GM23338 (cell line): ENCODE measurements at regions not wholly inside any gene's neighbourhood (a gene's known extent, or its start where the extent isn't known, plus 50 kb on each side); places are given as distances from the start of the nearest gene placed in this dataset.

Experiments used
- ATAC-seq: fragments of 200-7000 bp; cut with Tn5 transposase; 3 replicates; pipeline ENCODE4 v1.9.1; 2020
- DNase-seq: peaks from one replicate; pipeline ENCODE4 v3.0.0-alpha.2; 2015; ENCODE audit warnings: low spot score
- H2AFZ ChIP-seq: fragments of 200-600 bp; sonication (generic); 2 replicates; pipeline ENCODE4 v1.8.0; 2016; ENCODE audit warnings: antibody characterized with exemption, mild to moderate bottlenecking, moderate library complexity
- H3F3A ChIP-seq: fragments of 200-600 bp; sonication (generic); replicated peaks from 2 replicates; pipeline ENCODE4 v1.8.0; 2017; ENCODE audit warnings: antibody characterized with exemption, mixed run types, low read depth
- H3K27ac ChIP-seq: fragments of 200-600 bp; sonication (generic); 2 replicates; pipeline ENCODE4 v1.6.1; 2016; ENCODE audit warnings: low read depth
- H3K27me3 ChIP-seq: fragments of 200-600 bp; sonication (generic); 2 replicates; pipeline ENCODE4 v1.8.0; 2016; ENCODE audit warnings: mild to moderate bottlenecking, mixed run types, moderate library complexity; ENCODE audit not compliant: insufficient read depth
- H3K36me3 ChIP-seq: fragments of 200-600 bp; sonication (generic); 2 replicates; pipeline ENCODE4 v1.8.0; 2016; ENCODE audit warnings: mild to moderate bottlenecking; ENCODE audit not compliant: insufficient read depth
- H3K4me1 ChIP-seq: fragments of 200-600 bp; sonication (generic); 2 replicates; pipeline ENCODE4 v1.8.0; 2016; ENCODE audit warnings: mild to moderate bottlenecking, moderate library complexity; ENCODE audit not compliant: insufficient read depth
- H3K4me2 ChIP-seq: fragments of 200-600 bp; sonication (generic); 2 replicates; pipeline ENCODE4 v1.7.1; 2017; ENCODE audit warnings: mixed run types
- H3K4me3 ChIP-seq: fragments of 200-600 bp; sonication (generic); 2 replicates; pipeline ENCODE4 v1.6.1; 2016; ENCODE audit warnings: mixed run types
- H3K79me2 ChIP-seq: fragments of 200-600 bp; sonication (generic); replicated peaks from 2 replicates; pipeline ENCODE4 v1.8.0; 2017; ENCODE audit warnings: mild to moderate bottlenecking; ENCODE audit not compliant: insufficient read depth
- H3K9me2 ChIP-seq: fragments of 200-600 bp; sonication (generic); 2 replicates; pipeline ENCODE4 v1.8.0; 2017; ENCODE audit not compliant: insufficient read depth
- H4K20me1 ChIP-seq: fragments of 200-600 bp; sonication (generic); replicated peaks from 2 replicates; pipeline ENCODE4 v1.8.0; 2017; ENCODE audit warnings: mild to moderate bottlenecking; ENCODE audit not compliant: insufficient read depth
- H3K27ac Mint-ChIP-seq: 2 replicates; pipeline ENCODE4 v1.8.0; 2020; ENCODE audit warnings: inconsistent platforms, mild to moderate bottlenecking, moderate library complexity, mixed read lengths
- H3K27me3 Mint-ChIP-seq: 3 replicates; pipeline ENCODE4 v1.8.0; 2022; ENCODE audit warnings: low read depth, mild to moderate bottlenecking, moderate library complexity, mixed read lengths, inconsistent platforms; ENCODE audit not compliant: insufficient read depth, poor library complexity
- H3K36me3 Mint-ChIP-seq: 3 replicates; pipeline ENCODE4 v1.8.0; 2021; ENCODE audit warnings: low read depth, mild to moderate bottlenecking, inconsistent platforms, moderate library complexity, mixed read lengths
- H3K4me1 Mint-ChIP-seq: 3 replicates; pipeline ENCODE4 v1.8.0; 2020; ENCODE audit warnings: mild to moderate bottlenecking, inconsistent platforms, mixed read lengths
- H3K4me3 Mint-ChIP-seq: 3 replicates; pipeline ENCODE4 v1.8.0; 2021; ENCODE audit warnings: moderate library complexity, mild to moderate bottlenecking, inconsistent platforms, mixed read lengths
- H3K9me3 Mint-ChIP-seq: 3 replicates; pipeline ENCODE4 v1.8.0; 2020; ENCODE audit warnings: moderate library complexity, mild to moderate bottlenecking, inconsistent platforms, mixed read lengths
- CTCF ChIP-seq, 2 experiments: fragments of 200-600 bp in 1 of 2; sonication (generic) in 1 of 2; conservative IDR thresholded peaks; 2 replicates each; pipeline versions ENCODE4 v1.5.1 to v1.6.1; 2016 to 2017; ENCODE audit warnings: antibody characterized with exemption in 2 of 2, low read depth in 2 of 2, mild to moderate bottlenecking in 2 of 2, moderate library complexity in 1 of 2
- ETS1 ChIP-seq: IDR thresholded peaks from 2 replicates; pipeline ENCODE4 v1.6.1; 2016; ENCODE audit warnings: antibody characterized with exemption
- EZH2 ChIP-seq: fragments of 200-600 bp; sonication (generic); IDR thresholded peaks from one replicate; pipeline ENCODE4 v1.8.0; 2017; ENCODE audit warnings: antibody characterized with exemption, mild to moderate bottlenecking, low read depth; ENCODE audit not compliant: unreplicated experiment
- POLR2AphosphoS5 ChIP-seq: IDR thresholded peaks from 2 replicates; pipeline ENCODE4 v1.6.1; 2016; ENCODE audit warnings: antibody characterized with exemption, low read depth
- REST ChIP-seq: IDR thresholded peaks from one replicate; pipeline ENCODE4 v1.6.1; 2018; ENCODE audit warnings: antibody characterized with exemption; ENCODE audit not compliant: unreplicated experiment
- ZNF331 ChIP-seq: fragments of 250-450 bp; sonication (Bioruptor Pico); IDR thresholded peaks from 2 replicates; pipeline ENCODE4 v1.5.0; 2020; ENCODE audit warnings: low read depth, mild to moderate bottlenecking, moderate library complexity

- H3K36me3 ChIP-seq: no peaks in the 10 kb centered on the region
- H3K9me2 ChIP-seq: peaks cover 8% of the 10 kb centered on the region; the same call in 1 of the 2 replicates
- no peak for TF ChIP-seq POLR2AphosphoS5
- no peak for TF ChIP-seq ZNF331
- TF ChIP-seq REST: no peak
- no peak for TF ChIP-seq EZH2
- TF ChIP-seq CTCF (conservative IDR thresholded peaks at IDR 0.05; ENCODE audit: low read depth in 2 of 2): no peak
- TF ChIP-seq ETS1: no peak
- H2AFZ ChIP-seq: no peak overlapping the region
- Mint-ChIP-seq H3K36me3 (peaks cover 6% of the 10 kb centered on the region; the same call in 2 of the 3 replicates), H3K9me3 (no peaks in the 10 kb centered on the region; the same call in 2 of the 3 replicates), H3K27ac (no peak overlapping the region), H3K4me1 (peaks cover 26% of the 10 kb centered on the region), H3K27me3 (peaks cover 16% of the 10 kb centered on the region), H3K4me3 (no peak overlapping the region; the same call in 2 of the 3 replicates)
- peak overlapping the region; percentile 38; the same call in 1 of the 2 replicates for H3K4me2 ChIP-seq
- H3K4me1 ChIP-seq: peaks cover 24% of the 10 kb centered on the region
- ATAC-seq: no peak; the same call in 2 of the 3 replicates
- no peaks in the 10 kb centered on the region for H3K79me2 ChIP-seq
- DNase-seq: peak; percentile 14
- no peaks in the 10 kb centered on the region for H3F3A ChIP-seq
- H4K20me1 ChIP-seq: no peaks in the 10 kb centered on the region
- H3K4me3 ChIP-seq: no peak overlapping the region
- H3K27ac ChIP-seq: no peak overlapping the region
- H3K27me3 ChIP-seq: no peaks in the 10 kb centered on the region
Observed at GRCh38 chr6:139625998-139626975, 251.8 kb upstream of the CITED2 start.
